Motor neuron (in vitro differentiated cells): ENCODE measurements at regions not wholly inside any gene's neighbourhood (a gene's known extent, or its start where the extent isn't known, plus 50 kb on each side); places are given as distances from the start of the nearest gene placed in this dataset.

Experiments used
- ATAC-seq, 8 experiments: fragments of 200-7000 bp; cut with Tn5 transposase; replicated peaks in 6 of 8; 2 replicates each; pipeline ENCODE4 v1.8.0; 2021; ENCODE audit warnings: mild to moderate bottlenecking in 8 of 8, moderate library complexity in 8 of 8
- H3K27ac ChIP-seq, 2 donors: fragments of 250-450 bp; sonication (Bioruptor Pico); 2 replicates each; pipeline ENCODE4 v1.9.0; 2021; ENCODE audit warnings: antibody characterized with exemption in 2 of 2, mild to moderate bottlenecking in 2 of 2, moderate library complexity in 1 of 2
- H3K4me1 ChIP-seq, 2 donors: fragments of 250-450 bp; sonication (Bioruptor Pico); replicated peaks in 1 of 2; 2 replicates each; pipeline ENCODE4 v1.6.1; 2021; ENCODE audit warnings: antibody characterized with exemption in 2 of 2, mild to moderate bottlenecking in 2 of 2, moderate library complexity in 1 of 2
- H3K4me3 ChIP-seq, 5 donors: fragments of 250-450 bp; sonication (Bioruptor Pico); 2 replicates each; pipeline ENCODE4 v1.9.0; 2021; ENCODE audit warnings: antibody characterized with exemption in 5 of 5, mild to moderate bottlenecking in 5 of 5, moderate library complexity in 4 of 5
- WGBS, 10 experiments: fragments of 450-650 bp; shearing (Covaris generic); methylation state at CpG; one replicate each; pipeline ENCODE4 v1.0.0; 2022; 5-methylcytosine and 5-hydroxymethylcytosine counted together
- in situ Hi-C, 9 experiments: fragments of 400-800 bp; cut with MboI; loops; one replicate each; pipeline ENCODE4 v1.15.0; 2021; ENCODE audit warnings: low sequenced_read_pairs in 9 of 9, low pct_unique_long_range_greater_than_20kb in 2 of 9; ENCODE audit not compliant: unreplicated experiment in 9 of 9

DNA sequence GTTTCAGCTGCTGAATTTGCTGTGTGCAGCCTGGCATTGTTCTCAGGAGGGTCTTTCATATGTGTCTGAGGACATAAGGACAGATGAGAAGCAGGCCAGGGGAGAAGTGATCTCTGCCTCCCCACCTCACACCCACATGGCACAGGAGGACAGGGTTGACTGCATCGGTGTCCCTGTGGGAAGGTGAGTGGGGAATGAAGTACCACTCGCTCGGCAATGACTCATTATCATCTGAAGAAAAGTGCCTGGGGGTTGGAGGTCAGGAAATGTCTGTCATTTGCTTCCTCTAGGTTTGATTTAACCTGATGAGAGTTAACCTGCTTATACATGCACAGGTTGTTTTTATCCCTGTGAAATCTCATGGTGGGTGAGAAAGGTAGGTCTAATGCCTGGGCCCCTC lies 195.0 kb downstream of the GADD45G start:
- no peak overlapping the region for H3K27ac ChIP-seq
- no peak overlapping the region for H3K4me3 ChIP-seq
- in situ Hi-C loops, result no loop called here
- WGBS, 10 experiments, result 60% methylated on average over 2 of the region's 3 CpGs; no CpG with 5 or more reads in 9 of the 10 experiments
- peak in 1 of 8 experiments; percentile 55 for ATAC-seq
- peaks cover 20 to 26% of the 10 kb centered on the region in 2 donors for H3K4me1 ChIP-seq

DNA sequence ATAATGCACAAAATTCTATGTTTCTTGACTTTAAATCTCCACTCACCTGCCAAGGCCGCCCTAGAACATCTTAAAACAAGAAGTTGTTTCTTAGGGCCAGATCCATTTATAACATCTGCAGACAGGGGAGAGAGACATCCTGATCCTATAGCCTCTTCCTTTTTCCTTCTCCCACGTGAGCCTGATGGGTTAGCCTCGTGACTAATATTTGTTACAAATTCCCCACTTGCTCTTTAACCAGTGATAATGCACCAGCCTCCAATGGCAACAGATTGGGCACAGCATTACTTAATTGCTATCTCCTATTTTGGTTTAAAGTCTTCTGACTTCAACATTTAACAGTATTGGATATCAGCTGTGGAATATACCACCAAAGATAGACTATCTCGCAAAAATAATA lies 196.5 kb downstream of the GADD45G start:
- H3K4me3 ChIP-seq, result no peak overlapping the region
- no peak for ATAC-seq
- in situ Hi-C loops, result no loop called here
- H3K4me1 ChIP-seq, result peaks cover 20 to 29% of the 10 kb centered on the region in 2 donors
- 18 to 94% (median 76%) methylated on average over 3 to 4 of the region's 4 CpGs; no CpG with 5 or more reads in 2 of the 10 experiments for WGBS, 10 experiments
- no peak overlapping the region for H3K27ac ChIP-seq

DNA sequence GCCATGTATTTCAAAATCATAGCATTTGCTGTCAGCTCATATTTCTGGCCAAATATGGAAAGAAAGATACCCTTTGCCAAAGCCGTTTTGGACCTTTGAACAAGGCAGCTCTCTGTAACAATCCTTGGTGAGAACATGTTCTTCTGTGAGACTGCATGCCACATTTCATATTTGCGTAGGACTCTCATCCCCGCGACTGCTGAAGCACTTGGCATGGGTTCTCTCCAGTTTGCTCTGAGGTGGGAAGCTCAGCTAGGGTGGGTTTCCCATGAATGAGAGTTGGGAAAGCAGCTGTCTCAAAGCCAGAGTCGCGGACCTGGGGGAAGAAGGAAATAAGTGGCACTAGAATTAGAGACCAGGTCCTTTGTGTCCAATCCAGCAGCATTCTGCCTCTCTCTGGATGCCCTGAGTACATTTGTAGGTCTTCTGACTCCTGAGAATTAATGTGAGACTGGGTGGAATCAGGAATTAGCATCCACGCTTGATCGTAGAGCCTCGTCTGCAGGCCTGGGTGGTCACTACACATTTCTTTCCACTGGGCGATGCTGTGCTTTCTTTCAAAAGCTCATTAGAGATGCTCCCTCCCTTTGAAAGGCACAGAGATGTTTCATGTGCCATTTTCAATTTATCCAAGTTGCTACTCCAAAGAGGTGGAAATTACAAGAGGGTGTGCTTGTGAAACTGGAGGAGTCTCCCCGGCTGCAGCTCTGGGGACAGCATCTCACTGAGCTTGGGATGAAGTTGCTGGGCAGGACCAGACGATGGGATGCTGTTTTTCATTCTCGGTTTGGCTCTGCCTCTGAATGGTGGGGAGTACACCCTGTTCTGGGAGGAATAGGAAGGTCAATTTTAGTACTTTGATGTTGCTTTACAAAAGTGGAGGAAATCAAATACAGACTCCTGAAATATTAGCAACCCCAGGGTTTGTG lies 197.2 kb downstream of the GADD45G start:
- H3K4me3 ChIP-seq, result no peak overlapping the region
- WGBS, 10 experiments, result 0 to 82% (median 44%) methylated on average over 1 to 11 of the region's 13 CpGs

DNA sequence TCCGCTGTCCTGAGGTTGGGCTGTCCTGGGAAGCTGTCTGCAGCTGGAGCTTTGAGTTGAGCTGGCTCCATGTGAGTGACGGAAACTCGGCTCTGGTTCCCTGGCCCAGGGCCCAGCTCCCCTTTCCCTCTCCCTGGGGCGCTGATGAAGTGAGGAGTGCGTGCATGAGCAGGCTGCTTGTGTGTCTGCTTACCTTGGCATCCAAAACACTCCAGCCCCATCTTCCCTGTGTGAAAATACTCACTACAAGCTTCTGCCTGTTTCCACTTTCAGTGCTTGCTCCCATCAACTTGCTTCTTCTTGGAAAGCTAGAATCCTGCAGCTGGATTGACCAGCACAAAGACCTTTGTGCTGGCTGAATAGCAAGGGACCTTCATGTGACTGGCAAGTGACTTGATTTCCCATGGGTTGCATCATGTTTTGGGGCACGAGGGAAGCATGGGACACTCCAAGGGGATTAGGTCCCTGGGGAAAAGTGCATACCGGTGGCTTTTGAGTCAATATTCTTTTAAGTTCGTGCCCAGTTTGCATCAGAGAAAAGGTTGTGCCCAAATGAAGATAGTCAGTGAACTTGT lies 198.1 kb downstream of the GADD45G start:
- 10 to 82% (median 75%) methylated on average over 1 to 4 of the region's 8 CpGs; no CpG with 5 or more reads in 4 of the 10 experiments for WGBS, 10 experiments
- in situ Hi-C loops, result no loop called here
- no peak overlapping the region for H3K4me3 ChIP-seq
- ATAC-seq, result peak in 5 of 8 experiments; percentile 24 to 75 (median 38)
- H3K27ac ChIP-seq, result peak overlapping the region in 1 of 2 donors; percentile 38
- H3K4me1 ChIP-seq, result peaks cover 33 to 42% of the 10 kb centered on the region in 2 donors

More for the DNA sequence above, 197.2 kb downstream of the GADD45G start:
- H3K27ac ChIP-seq, result no peak overlapping the region
- in situ Hi-C loops, result no loop called here
- peaks cover 24 to 35% of the 10 kb centered on the region in 2 donors for H3K4me1 ChIP-seq
- ATAC-seq, result peak in 3 of 8 experiments; percentile 22 to 52 (median 22)

DNA sequence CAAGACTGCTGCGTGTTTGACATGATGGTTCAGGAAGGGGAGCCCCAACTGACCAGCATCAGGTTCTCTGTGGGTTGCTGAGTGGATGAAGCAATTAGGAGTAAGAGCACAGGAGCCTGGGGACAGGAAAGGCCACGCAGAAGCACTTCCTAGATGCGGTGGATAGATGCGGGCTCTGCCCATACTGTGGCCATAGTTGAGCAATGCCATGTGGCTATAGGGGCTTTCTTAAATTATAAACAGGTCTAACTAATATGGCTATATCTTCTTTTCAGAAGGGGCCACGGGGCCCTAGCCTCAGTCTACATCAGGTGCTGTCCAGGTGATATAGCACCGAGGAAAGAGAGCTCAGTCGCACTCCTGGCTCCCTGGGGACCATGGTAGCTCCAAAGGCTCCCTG lies 198.6 kb downstream of the GADD45G start:
- WGBS, 10 experiments, result 67 to 94% (median 77%) methylated on average over 1 to 7 of the region's 7 CpGs; no CpG with 5 or more reads in 4 of the 10 experiments
- Histone ChIP-seq H3K4me3 (no peak overlapping the region), H3K27ac (no peak overlapping the region), H3K4me1 (peaks cover 38 to 44% of the 10 kb centered on the region in 2 donors)
- peak in 1 of 8 experiments; percentile 15 for ATAC-seq
- in situ Hi-C loops, result no loop called here

DNA sequence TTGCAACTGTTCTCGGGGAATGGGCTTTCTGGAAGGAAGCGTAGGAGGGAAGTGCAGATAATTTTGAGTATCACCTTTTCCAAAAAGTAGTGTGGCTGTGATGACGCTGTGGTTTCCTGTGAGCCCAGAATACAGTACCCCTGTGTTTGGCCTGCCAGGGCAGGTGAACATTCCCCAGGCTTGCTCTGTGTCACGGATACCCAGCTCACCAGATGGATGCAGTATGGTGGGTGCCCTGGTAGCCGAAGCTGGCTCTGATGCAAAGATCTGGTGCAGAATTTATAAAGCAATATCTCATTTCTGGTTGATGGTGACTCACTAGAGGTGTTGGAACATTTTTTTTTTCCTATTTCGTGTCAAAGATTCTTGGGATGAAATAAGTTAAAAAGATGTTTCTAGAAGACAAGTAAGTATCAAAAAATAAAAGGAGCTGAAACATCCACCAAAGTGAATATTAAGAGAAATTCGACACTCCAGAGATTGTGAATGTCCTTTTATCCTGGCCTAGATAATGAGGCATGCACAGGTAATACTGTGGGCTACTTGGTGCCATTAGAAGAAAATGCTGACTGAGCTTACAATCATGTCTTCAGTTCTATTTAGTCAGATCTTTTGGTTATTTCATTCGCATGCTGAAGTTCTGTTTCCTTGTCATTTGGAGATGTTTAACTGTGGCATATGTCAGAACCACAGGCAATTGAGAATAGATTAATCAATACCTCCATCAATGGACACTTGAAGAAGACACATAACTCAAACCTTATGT lies 200.1 kb downstream of the GADD45G start:
- H3K4me3 ChIP-seq, result no peak overlapping the region
- 20 to 97% (median 77%) methylated on average over 1 to 8 of the region's 8 CpGs for WGBS, 10 experiments
- no peak overlapping the region for H3K27ac ChIP-seq
- in situ Hi-C loops, result no loop called here
- H3K4me1 ChIP-seq, result peaks cover 50 to 51% of the 10 kb centered on the region in 2 donors
- no peak for ATAC-seq

DNA sequence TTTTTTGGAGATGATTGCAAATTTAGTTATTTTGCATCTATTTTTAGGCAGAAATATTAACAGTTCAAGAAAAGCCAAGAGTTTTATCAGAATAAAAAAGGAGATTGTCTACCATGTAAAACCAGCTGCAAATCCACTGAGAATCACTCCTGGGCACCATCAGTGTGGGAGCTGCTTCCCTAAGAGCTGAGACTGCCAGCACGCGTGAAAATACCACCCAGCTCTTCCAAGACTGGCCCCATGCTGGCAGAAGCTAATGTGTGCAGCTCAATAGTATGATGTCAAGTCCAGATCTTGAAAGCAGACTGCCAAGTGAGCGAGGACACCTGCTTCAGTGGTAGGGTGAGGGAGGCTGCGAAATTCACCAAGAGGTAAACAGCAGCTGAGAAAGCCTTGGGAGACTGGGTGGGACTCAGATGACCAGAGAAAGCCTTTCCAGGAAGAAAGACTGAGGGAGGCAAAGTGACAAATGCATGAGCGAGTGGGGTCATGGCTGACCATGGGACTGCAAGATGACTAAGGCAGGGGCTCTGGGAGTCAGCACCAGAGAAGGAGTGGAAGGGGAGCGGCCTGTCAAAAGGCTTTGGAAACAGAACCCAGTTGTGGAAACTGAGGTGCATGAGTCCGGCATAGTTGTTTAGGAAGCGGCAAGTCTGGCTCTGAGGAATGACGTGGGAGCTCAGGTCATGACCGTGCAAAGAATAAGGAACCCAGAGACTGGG lies 200.9 kb downstream of the GADD45G start:
- H3K27ac ChIP-seq, result no peak overlapping the region
- H3K4me1 ChIP-seq, result peaks cover 56 to 59% of the 10 kb centered on the region in 2 donors
- 58 to 100% (median 81%) methylated on average over 1 to 8 of the region's 10 CpGs for WGBS, 10 experiments
- no peak overlapping the region for H3K4me3 ChIP-seq
- in situ Hi-C loops, result no loop called here
- ATAC-seq, result no peak

DNA sequence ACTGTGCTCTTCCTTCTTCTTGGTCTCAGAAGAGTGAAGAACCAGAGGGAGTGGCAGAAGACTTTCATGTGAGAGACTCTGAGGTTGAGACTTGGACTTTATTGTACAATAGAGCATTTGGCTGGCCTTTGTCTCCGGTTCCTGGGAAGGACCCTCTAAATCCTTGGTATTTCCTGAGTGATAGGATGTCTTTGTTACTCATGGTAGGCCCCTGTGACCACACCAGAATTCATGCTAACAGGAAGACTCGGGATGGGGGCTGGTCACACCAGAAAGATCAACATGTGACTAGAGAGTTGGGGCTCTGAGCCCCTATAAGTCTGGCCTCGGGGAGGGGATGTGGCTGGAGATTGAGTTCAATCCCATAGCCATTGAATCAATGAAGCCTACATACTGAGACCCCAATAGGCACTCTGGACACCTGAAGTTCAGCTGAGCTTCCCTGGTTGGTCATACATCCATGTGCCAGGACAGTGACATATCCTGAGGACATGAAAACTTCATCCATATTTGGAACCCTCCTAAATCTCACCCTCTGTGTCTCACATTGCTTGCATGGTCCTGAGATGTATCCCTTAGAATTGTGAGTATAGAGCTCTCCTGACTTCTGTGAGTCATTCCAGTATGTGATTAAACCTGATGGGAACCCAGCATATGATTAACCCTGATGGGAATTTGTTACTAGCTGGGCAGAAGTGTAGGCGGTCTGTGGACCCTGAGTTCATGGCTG lies 201.7 kb downstream of the GADD45G start:
- no peak overlapping the region for H3K4me3 ChIP-seq
- WGBS, 10 experiments, result 45 to 100% (median 80%) methylated on average over 1 to 4 of the region's 4 CpGs; no CpG with 5 or more reads in 1 of the 10 experiments
- in situ Hi-C loops, result no loop called here
- H3K27ac ChIP-seq, result no peak overlapping the region
- peaks cover 55 to 60% of the 10 kb centered on the region in 2 donors for H3K4me1 ChIP-seq
- peak in 1 of 8 experiments; percentile 14 for ATAC-seq

DNA sequence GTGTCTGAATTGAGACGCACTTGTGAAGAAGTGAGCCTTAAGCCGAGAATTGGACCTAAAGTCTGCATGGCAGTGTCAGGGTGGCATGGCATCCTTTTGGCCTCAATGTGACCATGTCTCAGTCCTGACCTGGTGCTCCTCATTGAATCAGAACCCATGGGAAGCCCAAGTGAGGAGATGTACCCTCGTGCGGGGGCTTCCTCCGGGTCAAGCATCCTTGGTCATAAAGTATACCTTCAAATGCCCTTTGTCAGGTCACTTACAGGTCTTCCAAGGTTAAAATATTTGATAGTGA lies 202.2 kb downstream of the GADD45G start:
- 67 to 100% (median 96%) methylated on average over 1 to 4 of the region's 5 CpGs; no CpG with 5 or more reads in 3 of the 10 experiments for WGBS, 10 experiments
- Histone ChIP-seq H3K27ac (peak overlapping the region; percentile 70 to 75), H3K4me3 (no peak overlapping the region), H3K4me1 (peaks cover 50 to 58% of the 10 kb centered on the region in 2 donors)
- no peak for ATAC-seq
- in situ Hi-C loops, result no loop called here

DNA sequence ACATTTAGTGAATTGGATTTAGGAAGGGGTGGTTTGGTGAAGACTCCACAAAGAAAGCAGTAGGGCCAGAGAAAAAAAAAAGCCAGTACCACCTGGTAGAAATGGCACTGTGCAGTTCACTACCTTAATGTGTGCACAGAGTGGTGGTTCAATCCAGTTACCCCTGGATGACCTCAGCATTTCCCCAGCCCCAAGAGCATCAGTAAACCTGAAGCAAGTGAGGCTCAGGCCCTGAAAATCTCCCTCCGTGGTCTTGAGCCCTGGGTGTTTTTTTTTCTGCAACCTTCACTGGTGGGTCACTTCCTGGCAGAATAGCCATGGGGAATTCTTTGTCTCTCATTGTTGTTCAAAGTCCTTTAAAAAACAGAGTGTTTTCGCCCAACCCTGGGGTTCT lies 202.9 kb downstream of the GADD45G start:
- peak in 4 of 8 experiments; percentile 6 to 15 (median 11) for ATAC-seq
- Histone ChIP-seq H3K4me3 (no peak overlapping the region), H3K27ac (peak overlapping the region; percentile 70 to 75), H3K4me1 (peaks cover 45 to 52% of the 10 kb centered on the region in 2 donors)
- in situ Hi-C loops, result no loop called here
- WGBS, 10 experiments, result 49 to 94% (median 59%) methylated on average over 1 to 2 of the region's 2 CpGs; no CpG with 5 or more reads in 5 of the 10 experiments

DNA sequence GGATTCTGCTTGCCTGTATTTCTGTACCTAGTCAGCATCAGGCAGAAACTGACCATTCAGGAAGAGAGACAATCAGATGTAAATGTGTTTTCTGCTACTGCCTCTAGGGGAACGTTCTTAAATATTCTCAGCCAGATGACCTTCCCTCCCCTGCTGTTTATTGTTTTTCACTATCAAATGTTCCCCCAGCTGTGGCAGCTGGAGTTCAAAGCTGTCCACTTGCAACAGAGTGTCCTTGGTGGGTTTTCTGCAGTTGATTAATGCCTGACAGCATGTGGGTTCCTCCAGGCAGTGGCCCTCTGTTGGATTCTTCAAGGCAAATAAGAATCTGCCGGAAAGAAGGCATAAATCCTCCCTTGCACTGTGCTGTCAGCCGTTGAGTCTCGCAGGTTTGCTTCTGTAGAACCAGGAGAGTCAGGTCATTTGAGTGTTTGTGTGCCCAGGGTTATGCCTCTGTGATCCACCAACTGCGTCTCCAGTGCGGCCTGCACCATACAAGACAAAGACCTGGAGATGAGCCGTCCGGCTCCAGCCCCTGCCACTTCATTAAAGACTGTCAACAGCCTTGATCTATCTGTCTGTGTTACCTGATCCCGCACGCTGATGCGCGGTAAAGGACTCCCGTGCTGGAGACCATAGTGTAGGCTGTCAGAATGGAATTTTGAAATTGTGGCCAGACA lies 203.4 kb downstream of the GADD45G start:
- Histone ChIP-seq H3K4me1 (peaks cover 40 to 47% of the 10 kb centered on the region in 2 donors), H3K27ac (peak overlapping the region; percentile 70 to 75), H3K4me3 (no peak overlapping the region)
- peak; percentile 44 to 87 (median 78) for ATAC-seq
- 0 to 48% (median 41%) methylated on average over 1 to 12 of the region's 13 CpGs; no CpG with 5 or more reads in 4 of the 10 experiments for WGBS, 10 experiments
- in situ Hi-C loops, result no loop called here
